Stimulated activated CD4-positive, alpha-beta T cell treated with anti-CD3 and anti-CD28 coated beads, Interleukin-12 subunit alpha, Interleukin-12 subunit beta, amount 100 ng/mL, for 24 hours (primary cell): ENCODE measurements at regions not wholly inside any gene's neighbourhood (a gene's known extent, or its start where the extent isn't known, plus 50 kb on each side); places are given as distances from the start of the nearest gene placed in this dataset.
A peak's percentile ranks its signal among the peaks of the same experiment; 100 is the strongest.

Source experiments
- DNase-seq, 2 experiments: peaks; one replicate each; pipeline ENCODE4 v3.0.0-alpha.2; 2020; ENCODE audit warnings: low read depth in 2 of 2

- DNase-seq = no peak
These were observed 209.3 kb upstream of the SGK1 start for GRCh38 chr6:134527108-134527787.

GRCh38 chr6:134525190-134525868, 207.4 kb upstream of the SGK1 start:
- no peak for DNase-seq

DNA sequence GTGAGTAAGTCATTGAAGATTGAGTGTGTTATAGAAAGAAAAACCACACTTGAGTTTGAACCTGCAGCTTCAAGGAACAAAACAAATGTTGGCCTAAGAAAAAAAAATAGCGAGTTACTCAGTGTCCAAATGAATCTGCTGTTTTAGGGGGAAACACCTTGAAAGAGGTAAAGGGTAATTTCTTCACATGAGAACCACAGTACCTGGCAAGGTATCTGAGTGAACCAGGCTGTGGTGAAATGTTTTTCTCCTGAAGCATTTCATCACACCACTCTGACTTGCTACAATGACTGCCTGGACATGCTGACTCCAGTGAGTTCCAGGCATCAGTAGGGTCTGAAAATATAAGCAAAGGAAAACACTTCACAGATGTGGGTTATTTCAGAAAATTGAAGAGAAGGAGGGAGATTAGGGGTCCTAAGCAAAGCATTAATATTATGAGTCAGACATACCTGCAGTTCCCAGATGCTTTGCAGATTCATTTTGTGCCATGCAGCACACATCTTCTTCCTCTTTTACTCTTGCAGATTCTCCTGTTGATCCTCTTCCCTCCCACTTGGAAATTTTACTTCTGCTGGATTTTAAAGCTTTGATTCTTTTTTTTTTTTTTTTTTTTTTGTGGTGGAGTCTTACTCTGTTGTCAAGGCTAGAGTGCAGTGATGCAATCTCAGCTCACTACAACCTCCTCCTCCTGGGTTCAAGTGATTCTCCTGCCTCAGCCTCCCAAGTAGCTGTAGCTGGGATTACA, 206.2 kb upstream of the SGK1 start:
- DNase-seq = no peak

GRCh38 chr6:134523051-134523450, 205.1 kb upstream of the SGK1 start:
- no peak for DNase-seq

- no peak for DNase-seq
These were observed 203.2 kb upstream of the SGK1 start for GRCh38 chr6:134521116-134521501.

- no peak for DNase-seq
These were observed 202.5 kb upstream of the SGK1 start for GRCh38 chr6:134520181-134521115.

DNA sequence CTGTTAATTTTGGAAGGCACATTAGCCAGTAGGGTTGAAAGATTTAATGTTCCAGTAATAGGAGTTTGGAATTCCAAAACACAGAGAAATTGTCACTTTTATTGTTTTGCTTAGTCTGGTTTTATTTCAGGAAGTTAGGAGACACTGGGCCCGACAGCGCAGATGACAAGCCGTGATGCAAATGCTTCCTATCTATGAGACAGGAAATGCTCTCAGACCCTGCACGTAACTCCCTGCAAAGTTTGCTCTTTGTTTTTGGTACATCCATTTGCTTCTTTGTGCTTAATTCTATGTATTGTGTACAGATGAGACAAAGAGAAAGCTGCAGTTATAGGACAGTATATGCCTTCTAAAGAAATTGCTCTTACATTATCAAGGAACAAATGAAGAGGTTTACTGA, 201.6 kb upstream of the SGK1 start:
- peak in 1 of 2 experiments; percentile 8 for DNase-seq

DNA sequence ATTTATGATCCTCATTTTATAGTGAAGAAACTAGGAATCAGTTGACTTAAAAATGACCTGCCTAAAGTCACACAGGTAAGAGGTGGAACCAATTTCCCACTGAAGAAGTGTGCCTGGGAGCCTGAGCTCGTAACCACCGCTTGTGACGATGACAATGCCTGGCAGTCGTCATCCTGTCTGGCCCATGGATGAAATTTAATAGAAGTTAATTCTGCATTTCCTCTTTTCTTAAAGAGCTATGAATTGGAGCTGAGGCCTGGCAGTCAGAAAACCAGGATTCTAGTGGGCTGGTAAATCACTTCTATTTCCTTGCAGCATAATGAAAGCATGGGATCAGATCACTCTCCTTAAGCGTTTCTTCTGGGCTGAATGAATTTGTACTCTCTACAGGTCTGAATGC, 200.0 kb upstream of the SGK1 start:
- DNase-seq = no peak

GRCh38 chr6:134517145-134517658, 199.3 kb upstream of the SGK1 start:
- DNase-seq = no peak

DNA sequence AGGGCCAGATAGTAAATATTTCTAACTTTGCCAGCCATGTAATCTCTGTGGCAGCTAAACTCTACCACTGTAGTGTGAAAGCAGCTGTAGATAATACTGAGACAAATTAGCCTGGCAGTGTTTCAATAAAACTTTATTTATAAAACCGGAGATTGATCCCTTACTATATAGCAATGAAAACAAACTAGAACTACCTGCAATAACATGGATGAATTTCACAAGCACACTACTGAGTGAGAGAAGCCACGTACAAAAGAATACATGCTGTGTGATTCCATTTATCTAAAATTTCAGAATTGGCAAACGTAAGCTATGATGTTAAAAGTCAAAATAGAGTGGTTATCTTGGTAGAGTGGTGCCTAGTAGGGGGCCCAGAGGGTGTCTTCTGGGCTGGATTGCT, 198.7 kb upstream of the SGK1 start:
- DNase-seq = no peak

GRCh38 chr6:134515986-134516385, 198.1 kb upstream of the SGK1 start:
- no peak for DNase-seq

- DNase-seq = no peak
These were observed 195.1 kb upstream of the SGK1 start for GRCh38 chr6:134512981-134513391.

GRCh38 chr6:134511984-134512683, 194.2 kb upstream of the SGK1 start:
- DNase-seq = no peak

- DNase-seq = no peak
These were observed 193.0 kb upstream of the SGK1 start for GRCh38 chr6:134510920-134511319.

DNA sequence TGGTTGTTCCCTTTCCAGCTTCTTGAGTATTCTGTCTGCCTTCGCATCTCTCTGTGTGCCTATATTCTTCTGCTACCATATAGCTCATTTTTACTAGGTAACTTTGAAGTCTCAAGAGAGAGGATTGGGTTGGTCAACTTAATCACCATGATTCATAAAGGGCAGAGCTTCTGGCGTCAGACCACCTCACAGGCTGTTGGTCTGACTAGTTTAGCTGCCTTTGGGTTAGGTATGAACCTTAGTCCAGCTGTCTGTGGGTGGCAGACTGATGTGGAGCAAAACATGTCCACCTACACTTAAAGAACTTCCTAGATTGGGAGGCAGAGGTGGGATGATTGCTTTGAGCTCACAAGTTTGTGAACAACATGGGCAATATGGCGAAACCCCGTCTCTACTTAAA, 192.2 kb upstream of the SGK1 start:
- DNase-seq = no peak

GRCh38 chr6:134508862-134509498, 191.1 kb upstream of the SGK1 start:
- no peak for DNase-seq

GRCh38 chr6:134506162-134506561, 188.2 kb upstream of the SGK1 start:
- no peak for DNase-seq

DNA sequence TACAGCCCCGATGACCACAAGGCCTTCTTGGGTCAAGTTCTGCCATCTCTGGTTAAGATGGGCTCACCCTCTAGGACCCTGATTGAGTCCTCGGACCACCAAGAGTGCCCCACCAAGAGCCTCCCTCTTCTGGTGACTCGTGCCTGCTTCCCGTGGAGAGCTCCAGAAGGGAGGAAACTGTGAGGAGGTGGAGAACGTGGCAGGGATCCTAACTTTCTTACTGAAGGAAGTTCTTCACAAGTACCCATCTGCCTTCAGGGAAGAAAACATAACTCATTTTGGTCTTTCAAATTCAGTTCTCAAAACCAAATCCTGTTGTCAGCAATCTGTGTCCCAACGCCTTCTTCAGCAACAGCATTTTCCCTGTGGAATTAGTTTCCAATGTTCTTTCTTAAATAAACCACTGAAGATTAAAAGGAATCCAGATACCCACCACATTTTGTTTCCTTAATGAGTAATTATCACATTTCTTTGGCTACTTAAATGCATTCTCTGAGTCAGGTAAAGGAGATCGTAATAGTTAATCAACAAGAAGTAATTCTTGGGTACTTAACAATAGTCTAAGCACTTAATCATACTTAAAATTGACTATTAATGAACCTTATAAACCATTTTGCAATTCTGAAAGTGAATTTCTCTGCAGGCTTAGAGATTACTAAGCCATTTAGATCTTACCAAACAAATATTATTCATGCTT, 185.8 kb upstream of the SGK1 start:
- DNase-seq = no peak

DNA sequence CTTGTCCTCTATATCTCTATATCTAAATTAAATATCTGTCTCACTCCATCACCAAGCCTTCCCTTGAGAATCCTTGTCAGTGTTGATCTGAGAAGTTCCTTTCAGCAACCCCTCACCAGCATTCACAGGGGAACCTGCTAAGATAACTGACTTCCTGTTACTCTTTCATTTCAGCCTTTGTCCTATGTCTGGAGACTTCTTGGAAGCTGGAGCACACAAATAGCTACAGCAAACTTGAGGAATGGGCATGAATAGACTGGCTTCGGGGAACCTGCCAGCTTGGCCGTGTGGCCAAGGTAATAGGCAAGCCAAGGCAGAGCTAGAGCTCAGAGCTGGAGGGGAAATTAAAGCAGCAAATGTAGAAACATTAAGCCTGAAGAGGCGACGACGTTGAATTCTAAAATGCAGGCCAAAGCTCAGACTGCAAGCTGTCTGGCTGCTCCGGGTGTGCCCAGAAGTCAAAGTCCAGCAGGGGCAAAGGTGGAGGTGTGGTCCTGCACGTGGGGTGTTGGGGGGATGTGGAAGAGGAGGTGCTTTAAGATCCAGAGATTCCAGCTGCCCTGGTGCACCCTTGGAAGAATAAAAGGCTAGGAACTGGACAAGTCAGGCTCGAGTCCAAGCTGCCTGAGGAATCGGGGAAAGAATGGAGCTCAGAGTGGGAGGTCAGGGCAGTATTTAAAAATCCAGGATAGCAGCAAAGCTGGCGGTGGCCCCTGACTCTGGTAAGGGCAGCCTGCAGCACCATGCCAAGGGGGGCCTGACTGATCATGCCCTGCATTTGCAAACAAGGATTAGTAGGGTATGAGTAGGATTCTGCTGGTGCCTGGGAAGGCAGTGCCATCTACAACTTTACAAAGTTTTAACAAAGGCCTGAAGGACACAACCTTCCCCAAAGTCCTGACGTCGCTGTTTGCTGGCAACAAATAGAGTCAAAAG, 185.0 kb upstream of the SGK1 start:
- DNase-seq = no peak
